OCI-LY3 (cell line): ENCODE measurements at regions not wholly inside any gene's neighbourhood (a gene's known extent, or its start where the extent isn't known, plus 50 kb on each side); places are given as distances from the start of the nearest gene placed in this dataset.

Experiments
- EZH2phosphoT487 ChIP-seq: fragments of 200-600 bp; shearing (Covaris generic); IDR thresholded peaks from 2 replicates; pipeline ENCODE4 v1.6.1; 2018; ENCODE audit warnings: antibody characterized with exemption, mixed run types, low read depth
- TF ChIP-seq, protein P1 (sequence below): fragments of 200-600, 300-600 bp; sonication (generic); IDR thresholded peaks from 2 replicates; pipeline ENCODE4 v1.5.1; 2014; ENCODE audit warnings: antibody characterized with exemption, low read length, low read depth

DNA sequence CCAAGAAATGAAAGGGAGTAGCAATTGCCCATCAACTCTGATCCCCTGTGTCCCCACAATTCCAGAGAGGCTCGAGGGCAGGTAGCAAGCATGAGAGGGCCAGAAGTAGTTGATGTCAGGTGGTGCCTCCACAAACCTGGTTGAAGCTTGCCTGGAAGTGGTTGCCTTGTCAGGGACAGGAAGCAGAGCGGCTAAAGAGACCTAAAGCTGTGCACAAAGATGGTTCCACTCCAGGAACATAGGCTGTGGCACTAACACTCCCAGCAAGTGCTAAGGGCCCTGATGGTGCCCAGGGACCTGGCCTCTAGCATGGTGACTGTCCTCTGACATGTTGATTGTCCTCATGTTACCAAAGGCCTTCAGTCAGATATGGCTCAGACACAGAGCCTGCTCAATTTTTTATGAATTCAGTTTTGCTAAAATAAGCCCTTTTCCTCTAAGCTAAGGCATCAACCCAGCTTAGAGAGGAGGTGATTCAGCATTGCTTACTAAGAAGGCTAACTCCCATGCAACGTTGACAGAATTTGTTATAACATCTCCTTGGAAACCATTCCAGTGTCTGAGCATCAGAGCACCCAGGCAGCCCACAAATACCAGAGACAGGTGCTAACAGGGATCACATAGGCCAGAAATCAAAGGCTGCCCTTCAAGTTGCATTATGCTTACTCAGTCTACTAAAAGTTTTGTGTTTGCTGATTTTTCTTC, 196.3 kb upstream of the ARHGAP20 start:
- TF ChIP-seq, protein P1, sequence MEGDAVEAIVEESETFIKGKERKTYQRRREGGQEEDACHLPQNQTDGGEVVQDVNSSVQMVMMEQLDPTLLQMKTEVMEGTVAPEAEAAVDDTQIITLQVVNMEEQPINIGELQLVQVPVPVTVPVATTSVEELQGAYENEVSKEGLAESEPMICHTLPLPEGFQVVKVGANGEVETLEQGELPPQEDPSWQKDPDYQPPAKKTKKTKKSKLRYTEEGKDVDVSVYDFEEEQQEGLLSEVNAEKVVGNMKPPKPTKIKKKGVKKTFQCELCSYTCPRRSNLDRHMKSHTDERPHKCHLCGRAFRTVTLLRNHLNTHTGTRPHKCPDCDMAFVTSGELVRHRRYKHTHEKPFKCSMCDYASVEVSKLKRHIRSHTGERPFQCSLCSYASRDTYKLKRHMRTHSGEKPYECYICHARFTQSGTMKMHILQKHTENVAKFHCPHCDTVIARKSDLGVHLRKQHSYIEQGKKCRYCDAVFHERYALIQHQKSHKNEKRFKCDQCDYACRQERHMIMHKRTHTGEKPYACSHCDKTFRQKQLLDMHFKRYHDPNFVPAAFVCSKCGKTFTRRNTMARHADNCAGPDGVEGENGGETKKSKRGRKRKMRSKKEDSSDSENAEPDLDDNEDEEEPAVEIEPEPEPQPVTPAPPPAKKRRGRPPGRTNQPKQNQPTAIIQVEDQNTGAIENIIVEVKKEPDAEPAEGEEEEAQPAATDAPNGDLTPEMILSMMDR, result no peak
- no peak for TF ChIP-seq EZH2phosphoT487
